ENCODE measurements at regions not wholly inside any gene's neighbourhood (a gene's known extent, or its start where the extent isn't known, plus 50 kb on each side); places are given as distances from the start of the nearest gene placed in this dataset.

DNA sequence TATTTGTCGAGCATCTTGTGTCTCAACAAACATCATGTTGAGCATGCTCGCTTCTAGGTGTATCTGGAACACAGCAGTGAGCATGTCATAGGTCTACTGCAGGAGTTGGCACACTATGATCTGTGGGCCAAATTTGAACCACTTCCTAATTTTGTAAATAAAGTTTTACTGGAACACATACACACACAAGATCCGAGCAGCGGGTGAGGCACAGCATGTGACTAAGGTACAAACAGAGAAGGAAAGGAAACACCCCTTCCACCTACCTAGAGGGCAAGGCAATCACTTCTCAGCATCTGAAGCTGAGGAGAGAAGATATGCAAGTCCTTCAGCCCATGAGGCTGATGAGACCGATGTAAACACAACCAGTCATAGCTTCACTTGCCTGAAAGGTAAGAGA, 200.4 kb downstream of the MED10 start:
- Histone ChIP-seq H3K36me3 (no peaks in the 10 kb centered on the region), H3K27ac (no peak overlapping the region), H3K4me1 (no peaks in the 10 kb centered on the region), H3K9me3 (no peaks in the 10 kb centered on the region), H3K27me3 (no peaks in the 10 kb centered on the region), H3K4me3 (no peak overlapping the region)
- TF ChIP-seq, protein P1, sequence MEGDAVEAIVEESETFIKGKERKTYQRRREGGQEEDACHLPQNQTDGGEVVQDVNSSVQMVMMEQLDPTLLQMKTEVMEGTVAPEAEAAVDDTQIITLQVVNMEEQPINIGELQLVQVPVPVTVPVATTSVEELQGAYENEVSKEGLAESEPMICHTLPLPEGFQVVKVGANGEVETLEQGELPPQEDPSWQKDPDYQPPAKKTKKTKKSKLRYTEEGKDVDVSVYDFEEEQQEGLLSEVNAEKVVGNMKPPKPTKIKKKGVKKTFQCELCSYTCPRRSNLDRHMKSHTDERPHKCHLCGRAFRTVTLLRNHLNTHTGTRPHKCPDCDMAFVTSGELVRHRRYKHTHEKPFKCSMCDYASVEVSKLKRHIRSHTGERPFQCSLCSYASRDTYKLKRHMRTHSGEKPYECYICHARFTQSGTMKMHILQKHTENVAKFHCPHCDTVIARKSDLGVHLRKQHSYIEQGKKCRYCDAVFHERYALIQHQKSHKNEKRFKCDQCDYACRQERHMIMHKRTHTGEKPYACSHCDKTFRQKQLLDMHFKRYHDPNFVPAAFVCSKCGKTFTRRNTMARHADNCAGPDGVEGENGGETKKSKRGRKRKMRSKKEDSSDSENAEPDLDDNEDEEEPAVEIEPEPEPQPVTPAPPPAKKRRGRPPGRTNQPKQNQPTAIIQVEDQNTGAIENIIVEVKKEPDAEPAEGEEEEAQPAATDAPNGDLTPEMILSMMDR (IDR thresholded peaks at IDR 0.05), result no peak
- no peak for DNase-seq (ENCODE audit: low spot score)

DNA sequence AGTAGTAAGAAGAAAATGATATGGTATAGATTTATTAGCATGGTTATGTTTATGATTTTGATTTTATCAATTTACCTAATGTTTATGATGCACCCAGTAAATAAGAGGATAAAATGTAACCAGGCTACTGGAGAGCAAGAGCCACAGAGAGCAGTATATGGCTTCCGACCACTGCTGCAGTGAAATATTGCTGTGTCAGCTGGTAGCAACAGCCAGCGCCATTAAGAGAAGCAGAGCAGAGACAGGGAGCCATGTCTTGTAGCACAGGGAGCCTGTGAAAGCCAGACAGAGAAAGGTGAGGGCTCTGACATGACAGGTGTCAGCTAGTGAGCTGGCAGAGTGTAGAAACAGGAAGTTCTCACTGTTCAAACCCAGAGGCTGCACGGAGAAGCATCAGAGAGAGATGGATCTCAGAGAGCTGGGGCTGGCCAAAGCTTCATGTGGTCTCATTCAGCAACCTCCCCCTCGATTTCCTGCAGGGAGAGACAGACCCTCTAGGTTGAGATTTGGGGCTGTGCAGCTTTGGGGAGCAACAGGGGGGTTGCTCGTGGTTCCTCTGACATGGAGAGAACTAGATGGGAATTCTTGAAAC, 202.1 kb downstream of the MED10 start:
- H3K4me1 ChIP-seq, result no peaks in the 10 kb centered on the region
- no peaks in the 10 kb centered on the region for H3K36me3 ChIP-seq
- DNase-seq (ENCODE audit: low spot score), result no peak
- no peak overlapping the region for H3K27ac ChIP-seq
- no peak overlapping the region for H3K4me3 ChIP-seq
- H3K9me3 ChIP-seq, result no peaks in the 10 kb centered on the region
- no peaks in the 10 kb centered on the region for H3K27me3 ChIP-seq
- TF ChIP-seq, protein P1 (IDR thresholded peaks at IDR 0.05), result no peak

DNA sequence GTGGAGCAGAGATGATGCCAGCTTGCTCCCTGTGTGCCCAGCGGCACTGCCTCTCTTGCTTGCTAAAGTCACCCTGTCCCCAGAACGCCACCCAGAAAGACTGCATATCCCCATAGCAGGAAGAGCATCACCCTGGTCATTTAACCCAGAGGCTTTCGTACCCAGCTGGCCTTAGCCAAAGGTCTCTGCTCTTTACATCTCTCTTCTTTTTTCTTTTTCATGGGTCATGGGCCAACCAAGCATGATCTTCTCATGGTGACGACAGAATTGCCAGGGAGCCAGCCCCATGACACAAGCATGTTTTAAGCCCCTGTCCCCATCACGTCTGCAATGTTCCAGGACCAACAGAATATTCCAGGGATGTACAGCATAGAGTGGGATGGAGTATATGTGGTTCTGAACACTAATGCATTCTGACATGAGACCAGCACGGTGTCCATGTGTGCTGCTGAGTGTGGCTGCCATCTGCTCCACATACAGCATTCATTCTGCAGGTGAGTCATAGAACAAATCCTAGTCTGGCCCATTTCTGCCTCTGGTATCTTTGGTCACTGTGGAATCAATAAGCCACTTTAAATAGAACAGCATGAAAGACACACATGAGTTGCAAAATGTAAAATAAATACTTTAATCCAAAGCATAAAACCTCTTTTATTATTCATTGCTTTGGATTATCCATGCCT, 203.0 kb downstream of the MED10 start:
- no peak for DNase-seq (ENCODE audit: low spot score)
- no peaks in the 10 kb centered on the region for H3K27me3 ChIP-seq
- H3K36me3 ChIP-seq, result no peaks in the 10 kb centered on the region
- no peak overlapping the region for H3K27ac ChIP-seq
- no peaks in the 10 kb centered on the region for H3K9me3 ChIP-seq
- TF ChIP-seq, protein P1 (IDR thresholded peaks at IDR 0.05), result no peak
- H3K4me3 ChIP-seq, result no peak overlapping the region
- H3K4me1 ChIP-seq, result no peaks in the 10 kb centered on the region

DNA sequence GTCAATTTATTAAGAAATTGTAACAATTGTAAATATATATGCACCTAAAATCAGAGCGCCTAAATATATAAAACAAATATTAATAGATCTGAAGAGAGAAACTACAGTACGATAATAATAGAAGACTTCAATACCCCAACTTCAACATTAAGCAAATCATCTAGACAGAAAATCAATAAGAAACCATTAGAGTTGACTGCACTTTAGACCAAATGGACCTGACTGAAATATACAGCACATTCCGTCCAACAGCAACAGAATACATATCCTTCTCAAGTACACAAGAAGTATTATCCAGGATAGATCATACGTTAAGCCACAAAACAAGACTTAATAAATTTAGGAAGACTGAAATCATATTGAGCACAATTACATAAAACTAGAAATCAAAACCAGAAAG, 208.7 kb downstream of the MED10 start:
- H3K4me1 ChIP-seq, result no peaks in the 10 kb centered on the region
- H3K4me3 ChIP-seq, result no peak overlapping the region
- TF ChIP-seq, protein P1 (IDR thresholded peaks at IDR 0.05), result no peak
- no peaks in the 10 kb centered on the region for H3K36me3 ChIP-seq
- H3K9me3 ChIP-seq, result no peaks in the 10 kb centered on the region
- no peak for DNase-seq (ENCODE audit: low spot score)
- H3K27me3 ChIP-seq, result no peaks in the 10 kb centered on the region
- no peak overlapping the region for H3K27ac ChIP-seq

DNA sequence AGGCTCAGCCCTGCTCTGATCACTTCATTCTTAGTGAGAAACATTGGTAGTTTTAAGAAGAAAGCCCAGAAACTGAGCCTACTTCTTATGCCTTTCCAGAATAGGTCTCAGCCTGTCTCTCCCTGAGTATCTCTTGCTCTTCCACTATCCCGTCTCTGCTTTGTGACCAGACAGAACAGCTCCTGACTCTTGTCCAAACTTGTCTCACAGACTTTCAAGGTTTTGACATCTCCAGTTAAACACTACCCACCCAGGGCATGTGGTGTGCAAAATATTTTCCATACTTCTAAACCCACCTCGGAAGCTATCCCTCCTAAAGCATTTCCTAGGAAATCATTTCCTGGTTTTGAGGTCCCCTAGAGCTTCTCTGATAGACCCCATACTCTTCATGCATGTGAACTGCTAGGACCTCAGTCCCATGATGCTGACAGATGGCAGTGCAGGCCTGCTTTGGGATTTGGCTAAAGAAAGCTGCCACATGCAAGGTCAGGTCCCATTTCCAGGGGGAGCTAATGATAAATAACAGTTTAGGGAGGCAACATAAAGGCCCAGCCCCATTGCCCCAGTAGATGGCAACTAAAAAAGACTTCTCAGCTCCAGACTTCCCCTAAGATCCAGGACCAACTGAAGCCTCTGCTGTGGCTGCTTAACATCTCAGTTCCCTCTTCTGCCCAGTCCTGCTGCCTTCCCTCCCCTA, 211.5 kb downstream of the MED10 start:
- H3K27me3 ChIP-seq, result no peaks in the 10 kb centered on the region
- H3K4me3 ChIP-seq, result no peak overlapping the region
- DNase-seq (ENCODE audit: low spot score), result no peak
- H3K4me1 ChIP-seq, result no peaks in the 10 kb centered on the region
- no peak overlapping the region for H3K27ac ChIP-seq
- no peaks in the 10 kb centered on the region for H3K9me3 ChIP-seq
- no peaks in the 10 kb centered on the region for H3K36me3 ChIP-seq
- TF ChIP-seq, protein P1 (IDR thresholded peaks at IDR 0.05), result no peak

All from right atrium auricular region (tissue), 2 donors.